GM12878 (cell line): ENCODE measurements at regions not wholly inside any gene's neighbourhood (a gene's known extent, or its start where the extent isn't known, plus 50 kb on each side); places are given as distances from the start of the nearest gene placed in this dataset.

ENCODE experiments used
- ATAC-seq: fragments of 200-7000 bp; cut with Tn5 transposase; 3 replicates; pipeline ENCODE4 v1.9.1; 2020; ENCODE audit warnings: mild to moderate bottlenecking, moderate library complexity
- BruUV-seq: library from RNA; stranded (reverse); fragments of 400-500 nt; replicated peaks from 2 replicates; lab custom pipeline; 2021; lab: Mats Ljungman, UMichigan
- CTCF ChIA-PET: fragments of 300-600 bp; sonication (Branson Sonifier 250); formaldehyde crosslinking; extraction: SDS; loops from one replicate; lab custom pipeline; 2021; ENCODE audit warnings: inconsistent platforms; lab: Yijun Ruan, JAX
- POLR2A ChIA-PET: fragments of 350-600 bp; formaldehyde crosslinking; extraction: SDS; loops from one replicate; lab custom pipeline; 2021; ENCODE audit warnings: inconsistent platforms; lab: Charles Lee
- RAD21 ChIA-PET: fragments of 300-600 bp; sonication (Branson Sonifier 250); formaldehyde crosslinking; loops from one replicate; lab custom pipeline; 2023; ENCODE audit warnings: antibody characterized with exemption; ENCODE audit not compliant: unreplicated experiment; lab: Charles Lee
- SMC1A ChIA-PET: fragments of 300-600 bp; sonication (Branson Sonifier 250); formaldehyde crosslinking; loops from one replicate; lab custom pipeline; 2023; ENCODE audit not compliant: unreplicated experiment, uncharacterized antibody; lab: Charles Lee
- DNase-seq: peaks from one replicate; pipeline ENCODE4 v3.0.0-alpha.2; 2011; ENCODE audit warnings: low read depth, low spot score
- FAIRE-seq: peaks from 3 replicates; lab custom pipeline; 2011; peaks lifted over from hg19 to GRCh38; lab: Jason Lieb, UNC
- H2AFZ ChIP-seq: 2 replicates; pipeline ENCODE4 v1.6.0; 2011; ENCODE audit warnings: low read depth, low read length, control low read depth; ENCODE audit not compliant: control insufficient read depth
- H3K27ac ChIP-seq: 2 replicates; pipeline ENCODE4 v1.5.1; 2011; ENCODE audit warnings: control low read depth; ENCODE audit not compliant: control insufficient read depth, insufficient read depth
- H3K27me3 ChIP-seq, 2 experiments: replicated peaks in 1 of 2; 2 replicates each; pipeline versions ENCODE4 v1.6.0 to v1.6.1; 2011; ENCODE audit warnings: low read length in 1 of 2; ENCODE audit not compliant: control insufficient read depth in 2 of 2, insufficient read depth in 2 of 2
- H3K36me3 ChIP-seq, 2 experiments: 2 replicates each; pipeline ENCODE4 v1.5.1; 2011; ENCODE audit warnings: low read length in 1 of 2; ENCODE audit not compliant: control insufficient read depth in 2 of 2, insufficient read depth in 2 of 2
- H3K4me1 ChIP-seq: 2 replicates; pipeline ENCODE4 v1.6.1; 2011; ENCODE audit warnings: mild to moderate bottlenecking, low read length, moderate library complexity, mixed read lengths; ENCODE audit not compliant: control insufficient read depth, insufficient read depth
- H3K4me2 ChIP-seq: 2 replicates; pipeline ENCODE4 v1.6.0; 2011; ENCODE audit warnings: control low read depth; ENCODE audit not compliant: control insufficient read depth, insufficient read depth
- H3K4me3 ChIP-seq: fragments of 200-600 bp; sonication (generic); 2 replicates; pipeline ENCODE4 v1.5.1; 2016
- H3K79me2 ChIP-seq: 2 replicates; pipeline ENCODE4 v1.6.0; 2011; ENCODE audit warnings: low read length; ENCODE audit not compliant: control insufficient read depth, insufficient read depth
- H3K9ac ChIP-seq: 2 replicates; pipeline ENCODE4 v1.8.0; 2011; ENCODE audit warnings: low read length, control low read depth, mixed read lengths; ENCODE audit not compliant: control insufficient read depth, insufficient read depth
- H3K9me3 ChIP-seq: replicated peaks from 3 replicates; pipeline ENCODE4 v1.5.1; 2011; ENCODE audit warnings: mild to moderate bottlenecking, low read length; ENCODE audit not compliant: control insufficient read depth, insufficient read depth
- H4K20me1 ChIP-seq: 2 replicates; pipeline ENCODE4 v1.6.0; 2011; ENCODE audit not compliant: control insufficient read depth, insufficient read depth
- BACH1 ChIP-seq: fragments of 450-650 bp; IDR thresholded peaks from 2 replicates; pipeline ENCODE4 v1.6.1; 2017; ENCODE audit warnings: mild to moderate bottlenecking, borderline replicate concordance
- CBX3 ChIP-seq: fragments of 200-600 bp; sonication (generic); IDR thresholded peaks from 2 replicates; pipeline ENCODE4 v1.6.1; 2016; ENCODE audit warnings: low read depth, borderline replicate concordance
- CEBPB ChIP-seq, 2 experiments: fragments of 150-350 bp in 1 of 2; IDR thresholded peaks; 2 replicates each; pipeline ENCODE4 v1.6.1; 2012 to 2014; ENCODE audit warnings: low read depth in 2 of 2, low read length in 2 of 2, borderline replicate concordance in 1 of 2, inconsistent platforms in 1 of 2
- KAT2A ChIP-seq: conservative IDR thresholded peaks from 2 replicates; pipeline ENCODE4 v1.6.1; 2011; ENCODE audit warnings: low read depth, low read length; ENCODE audit not compliant: control insufficient read depth
- MEF2B ChIP-seq: fragments of 450-650 bp; IDR thresholded peaks from 2 replicates; pipeline ENCODE4 v1.6.1; 2018; ENCODE audit warnings: mild to moderate bottlenecking, moderate library complexity; ENCODE audit not compliant: partially characterized antibody, poor library complexity, severe bottlenecking
- RAD51 ChIP-seq: fragments of 450-650 bp; IDR thresholded peaks from 2 replicates; pipeline ENCODE4 v1.6.1; 2016; ENCODE audit warnings: moderate library complexity, mild to moderate bottlenecking, inconsistent platforms
- RCOR1 ChIP-seq: conservative IDR thresholded peaks from 2 replicates; pipeline ENCODE4 v1.6.1; 2012; ENCODE audit warnings: low read depth, low read length, improper control_type of control experiment
- SIX5 ChIP-seq: IDR thresholded peaks from 2 replicates; pipeline ENCODE4 v1.6.1; 2011; ENCODE audit warnings: mild to moderate bottlenecking, low read depth, low read length, moderate library complexity; ENCODE audit not compliant: severe bottlenecking
- SREBF2 ChIP-seq: IDR thresholded peaks from 2 replicates; pipeline ENCODE4 v1.6.1; 2012; ENCODE audit warnings: mild to moderate bottlenecking, low read length
- TBL1XR1 ChIP-seq: IDR thresholded peaks from 2 replicates; pipeline ENCODE4 v1.6.1; 2012; ENCODE audit warnings: low read depth, low read length, improper control_type of control experiment
- WRNIP1 ChIP-seq: IDR thresholded peaks from 2 replicates; pipeline ENCODE4 v1.6.1; 2011; ENCODE audit warnings: low read depth, low read length, improper control_type of control experiment, borderline replicate concordance
- ZNF384 ChIP-seq: IDR thresholded peaks from 2 replicates; pipeline ENCODE4 v1.6.1; 2012; ENCODE audit warnings: low read depth, mild to moderate bottlenecking, low read length, improper control_type of control experiment, borderline replicate concordance
- ZNF622 ChIP-seq: fragments of 450-650 bp; IDR thresholded peaks from 2 replicates; pipeline ENCODE4 v1.6.1; 2017; ENCODE audit warnings: mild to moderate bottlenecking, inconsistent platforms
- WGBS: methylation state at CpG from one replicate; pipeline ENCODE4 v1.1.6; 2016; ENCODE audit warnings: low lambda C conversion rate; ENCODE audit not compliant: insufficient replicate concordance, insufficient coverage; ENCODE audit errors: missing lambda C conversion rate; 5-methylcytosine and 5-hydroxymethylcytosine counted together
- in situ Hi-C: fragments of 300-500 bp; cut with MboI; formaldehyde crosslinking; loops from 9 replicates; pipeline ENCODE4 v1.14.3; 2018; ENCODE audit warnings: mixed read lengths
- intact Hi-C: fragments of 100-400 bp; cut with micrococcal nuclease; formaldehyde crosslinking; loops from one replicate; pipeline ENCODE4 v1.14.2; 2022; ENCODE audit not compliant: unreplicated experiment
- TF ChIP-seq, protein P1 (sequence below): fragments of 150-350 bp; IDR thresholded peaks from 2 replicates; pipeline ENCODE4 v1.6.1; 2016; ENCODE audit warnings: low read depth, low read length
- TF ChIP-seq, protein P2 (sequence below): IDR thresholded peaks from 2 replicates; pipeline ENCODE4 v1.6.1; 2011; ENCODE audit warnings: borderline replicate concordance, low read depth, mild to moderate bottlenecking, moderate library complexity, low read length; ENCODE audit not compliant: insufficient read depth, poor library complexity, severe bottlenecking
- TF ChIP-seq, protein P3 (sequence below): IDR thresholded peaks from 2 replicates; pipeline ENCODE4 v1.6.1; 2012; ENCODE audit warnings: low read depth, low read length, improper control_type of control experiment

DNA sequence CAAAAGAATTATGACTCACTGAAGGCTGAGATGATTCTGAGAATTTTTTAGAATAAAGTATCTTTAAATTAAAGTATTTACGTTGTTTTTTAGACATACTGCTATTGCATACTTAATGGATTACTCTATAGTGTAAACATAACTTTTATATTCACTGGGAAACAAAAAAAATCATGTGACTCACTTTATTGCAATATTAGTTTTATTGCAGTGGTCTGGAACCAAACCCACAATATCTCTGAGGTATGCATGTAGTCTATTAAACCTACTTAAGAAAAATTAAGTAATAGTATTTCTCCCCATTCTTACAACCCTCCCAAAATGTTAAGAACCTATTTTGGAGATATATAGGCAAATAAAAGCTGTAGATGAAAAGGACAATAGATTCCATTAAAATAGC is 142.9 kb upstream of the ZNF521 start:
- ATAC-seq (no peak), DNase-seq (no peak), FAIRE-seq (no peak)
- Histone ChIP-seq H3K27ac (no peak overlapping the region), H4K20me1 (no peaks in the 10 kb centered on the region), H3K27me3 (no peaks in the 10 kb centered on the region), H3K4me1 (no peaks in the 10 kb centered on the region), H3K9me3 (no peaks in the 10 kb centered on the region), H3K4me2 (no peak overlapping the region), H3K36me3 (no peaks in the 10 kb centered on the region), H2AFZ (no peak overlapping the region), H3K79me2 (no peaks in the 10 kb centered on the region), H3K9ac (no peak overlapping the region), H3K4me3 (no peak overlapping the region)
- CTCF ChIA-PET, result no interaction called here
- RAD21 ChIA-PET, result no interaction called here
- intact Hi-C loops, result no loop called here
- BruUV-seq, result no TSS peak
- 0% methylated on average over 1 of the region's 1 CpG for WGBS
- in situ Hi-C loops, result no loop called here
- SMC1A ChIA-PET, result no interaction called here
- TF ChIP-seq MEF2B, result no peak
- TF ChIP-seq, protein P1, sequence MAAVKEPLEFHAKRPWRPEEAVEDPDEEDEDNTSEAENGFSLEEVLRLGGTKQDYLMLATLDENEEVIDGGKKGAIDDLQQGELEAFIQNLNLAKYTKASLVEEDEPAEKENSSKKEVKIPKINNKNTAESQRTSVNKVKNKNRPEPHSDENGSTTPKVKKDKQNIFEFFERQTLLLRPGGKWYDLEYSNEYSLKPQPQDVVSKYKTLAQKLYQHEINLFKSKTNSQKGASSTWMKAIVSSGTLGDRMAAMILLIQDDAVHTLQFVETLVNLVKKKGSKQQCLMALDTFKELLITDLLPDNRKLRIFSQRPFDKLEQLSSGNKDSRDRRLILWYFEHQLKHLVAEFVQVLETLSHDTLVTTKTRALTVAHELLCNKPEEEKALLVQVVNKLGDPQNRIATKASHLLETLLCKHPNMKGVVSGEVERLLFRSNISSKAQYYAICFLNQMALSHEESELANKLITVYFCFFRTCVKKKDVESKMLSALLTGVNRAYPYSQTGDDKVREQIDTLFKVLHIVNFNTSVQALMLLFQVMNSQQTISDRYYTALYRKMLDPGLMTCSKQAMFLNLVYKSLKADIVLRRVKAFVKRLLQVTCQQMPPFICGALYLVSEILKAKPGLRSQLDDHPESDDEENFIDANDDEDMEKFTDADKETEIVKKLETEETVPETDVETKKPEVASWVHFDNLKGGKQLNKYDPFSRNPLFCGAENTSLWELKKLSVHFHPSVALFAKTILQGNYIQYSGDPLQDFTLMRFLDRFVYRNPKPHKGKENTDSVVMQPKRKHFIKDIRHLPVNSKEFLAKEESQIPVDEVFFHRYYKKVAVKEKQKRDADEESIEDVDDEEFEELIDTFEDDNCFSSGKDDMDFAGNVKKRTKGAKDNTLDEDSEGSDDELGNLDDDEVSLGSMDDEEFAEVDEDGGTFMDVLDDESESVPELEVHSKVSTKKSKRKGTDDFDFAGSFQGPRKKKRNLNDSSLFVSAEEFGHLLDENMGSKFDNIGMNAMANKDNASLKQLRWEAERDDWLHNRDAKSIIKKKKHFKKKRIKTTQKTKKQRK, result no peak
- TF ChIP-seq SIX5, result no peak
- no peak for TF ChIP-seq CEBPB (IDR thresholded peaks at IDR 0.05; ENCODE audit: borderline replicate concordance in 1 of 2, low read depth in 2 of 2, low read length in 2 of 2)
- no peak for TF ChIP-seq ZNF622
- no peak for TF ChIP-seq BACH1
- no peak for TF ChIP-seq ZNF384
- no peak for TF ChIP-seq WRNIP1
- no peak for TF ChIP-seq SREBF2
- TF ChIP-seq RAD51, result no peak
- no peak for TF ChIP-seq TBL1XR1
- TF ChIP-seq RCOR1, result no peak
- TF ChIP-seq, protein P2, sequence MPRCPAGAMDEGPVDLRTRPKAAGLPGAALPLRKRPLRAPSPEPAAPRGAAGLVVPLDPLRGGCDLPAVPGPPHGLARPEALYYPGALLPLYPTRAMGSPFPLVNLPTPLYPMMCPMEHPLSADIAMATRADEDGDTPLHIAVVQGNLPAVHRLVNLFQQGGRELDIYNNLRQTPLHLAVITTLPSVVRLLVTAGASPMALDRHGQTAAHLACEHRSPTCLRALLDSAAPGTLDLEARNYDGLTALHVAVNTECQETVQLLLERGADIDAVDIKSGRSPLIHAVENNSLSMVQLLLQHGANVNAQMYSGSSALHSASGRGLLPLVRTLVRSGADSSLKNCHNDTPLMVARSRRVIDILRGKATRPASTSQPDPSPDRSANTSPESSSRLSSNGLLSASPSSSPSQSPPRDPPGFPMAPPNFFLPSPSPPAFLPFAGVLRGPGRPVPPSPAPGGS, result no peak
- TF ChIP-seq KAT2A, result no peak
- TF ChIP-seq, protein P3, sequence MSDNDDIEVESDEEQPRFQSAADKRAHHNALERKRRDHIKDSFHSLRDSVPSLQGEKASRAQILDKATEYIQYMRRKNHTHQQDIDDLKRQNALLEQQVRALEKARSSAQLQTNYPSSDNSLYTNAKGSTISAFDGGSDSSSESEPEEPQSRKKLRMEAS, result no peak
- no peak for TF ChIP-seq CBX3
- POLR2A ChIA-PET, result no interaction called here
